GM18861 (cell line): ENCODE measurements at regions not wholly inside any gene's neighbourhood (a gene's known extent, or its start where the extent isn't known, plus 50 kb on each side); places are given as distances from the start of the nearest gene placed in this dataset.
"Not testable (repeated sequence)": the region's sequence is repeated elsewhere in the genome, so short reads cannot be mapped to it uniquely, and the experiment has no call there.

Experiments
- ATAC-seq: cut with Tn5 transposase; IDR thresholded peaks from one replicate; pipeline ENCODE4 v1.9.1; 2021; ENCODE audit not compliant: unreplicated experiment

DNA sequence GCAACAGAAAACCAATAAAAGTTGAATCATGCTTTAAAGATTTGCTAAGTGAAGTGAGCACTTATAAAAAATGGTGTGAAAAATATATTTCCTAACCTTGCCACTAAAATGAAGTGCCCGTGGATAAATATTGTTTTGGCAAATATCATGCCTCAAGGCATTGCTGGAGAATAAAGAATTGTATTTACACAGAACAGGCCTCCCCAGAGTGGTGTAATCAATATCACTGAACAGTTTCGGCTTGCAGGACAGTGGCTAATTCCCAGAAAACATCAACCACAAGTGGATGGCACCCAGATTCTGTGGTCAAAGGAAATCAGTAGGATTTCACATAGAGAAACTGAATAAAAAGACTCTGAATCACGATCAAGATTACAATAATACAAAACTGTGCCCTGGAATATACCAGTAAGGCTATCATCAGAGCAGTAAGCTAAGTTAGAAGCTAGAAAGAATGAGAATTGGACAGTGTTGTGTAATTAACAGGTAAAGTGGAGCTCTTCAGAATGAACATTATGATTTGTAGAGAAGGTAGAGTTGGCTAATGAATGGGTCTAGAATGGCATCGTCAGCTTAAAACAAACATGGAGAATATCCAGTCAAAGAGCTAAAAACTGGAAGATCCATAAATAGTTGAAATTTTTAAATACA is 1026.9 kb upstream of the ADGRB3 start:
- ATAC-seq, result no peak

DNA sequence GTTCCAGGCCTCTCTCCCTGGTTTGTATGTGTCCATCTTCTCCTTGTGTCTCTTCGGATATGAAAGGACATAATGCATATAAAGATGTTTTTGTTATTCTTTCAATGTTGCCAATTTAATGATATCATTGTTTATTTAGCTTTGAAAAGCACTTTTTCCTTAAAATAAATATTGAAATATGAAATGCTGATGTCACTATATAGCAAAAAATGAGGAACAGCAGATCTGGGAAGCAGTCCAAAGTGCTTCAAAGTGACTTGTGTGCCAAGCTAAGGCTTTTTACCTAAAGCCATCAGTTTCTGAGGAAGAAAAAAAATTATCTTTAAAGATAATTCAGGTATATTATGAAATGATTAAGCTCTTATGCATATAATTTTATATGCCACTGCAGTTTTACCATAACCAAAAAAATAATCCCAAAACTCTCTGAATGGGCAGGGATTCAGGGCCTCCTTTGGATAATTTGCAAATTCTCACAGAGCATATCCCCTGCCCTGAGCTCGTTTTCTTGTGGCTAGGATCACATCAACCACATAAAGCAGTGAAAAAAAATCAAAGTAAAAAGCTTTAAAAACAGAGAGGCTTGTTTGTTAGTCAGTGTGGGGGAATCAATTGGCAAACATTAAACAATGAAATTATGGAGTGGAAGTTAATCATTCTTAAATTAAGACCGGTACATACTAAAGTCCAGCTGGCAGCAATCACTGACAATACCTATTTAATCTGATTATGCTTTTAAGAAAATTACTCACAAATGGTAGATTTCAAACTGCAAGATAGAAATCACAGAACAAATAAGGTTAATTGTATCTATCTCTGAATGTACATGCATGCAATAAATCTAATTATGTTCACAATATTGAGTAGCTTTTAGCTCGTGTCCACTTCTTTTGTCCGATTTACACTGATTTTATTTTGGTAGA is 1027.9 kb upstream of the ADGRB3 start:
- ATAC-seq, result no peak

DNA sequence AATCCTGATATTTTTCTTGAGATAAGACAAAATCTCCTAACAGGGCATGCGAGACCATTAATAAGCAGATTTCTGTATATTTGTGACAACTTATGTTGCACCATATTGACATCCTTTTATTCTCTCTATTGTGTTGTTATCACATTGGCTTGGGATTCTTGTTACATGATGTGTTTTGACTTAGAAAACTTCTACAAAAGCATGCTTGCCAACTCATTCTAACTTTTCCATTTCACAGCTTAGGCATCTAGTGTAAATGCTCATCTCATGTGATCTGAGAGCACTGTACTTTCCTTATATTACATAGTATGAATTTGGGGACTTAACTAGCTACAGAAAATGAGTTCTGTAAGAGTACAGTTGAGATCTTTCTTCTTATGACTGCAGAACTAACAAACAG is 1040.7 kb upstream of the ADGRB3 start:
- no peak for ATAC-seq

DNA sequence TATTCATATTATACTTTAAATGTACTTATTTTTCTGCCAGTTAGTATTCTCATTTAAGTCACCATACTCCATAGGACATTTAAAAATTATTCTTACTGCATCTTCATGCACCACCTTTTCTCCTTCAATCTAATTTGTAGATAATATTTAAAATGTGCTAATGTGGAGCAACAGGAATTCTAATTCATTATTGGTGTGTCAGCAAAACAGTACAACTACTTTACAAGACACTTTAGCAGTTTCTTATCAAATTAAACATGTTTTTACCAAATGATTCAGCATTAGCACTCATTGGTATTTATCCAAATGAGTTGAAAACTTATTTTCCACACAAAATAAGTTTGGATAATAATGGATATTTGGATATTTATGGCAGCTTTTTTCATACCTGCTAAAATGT is 1041.8 kb upstream of the ADGRB3 start:
- no peak for ATAC-seq

DNA sequence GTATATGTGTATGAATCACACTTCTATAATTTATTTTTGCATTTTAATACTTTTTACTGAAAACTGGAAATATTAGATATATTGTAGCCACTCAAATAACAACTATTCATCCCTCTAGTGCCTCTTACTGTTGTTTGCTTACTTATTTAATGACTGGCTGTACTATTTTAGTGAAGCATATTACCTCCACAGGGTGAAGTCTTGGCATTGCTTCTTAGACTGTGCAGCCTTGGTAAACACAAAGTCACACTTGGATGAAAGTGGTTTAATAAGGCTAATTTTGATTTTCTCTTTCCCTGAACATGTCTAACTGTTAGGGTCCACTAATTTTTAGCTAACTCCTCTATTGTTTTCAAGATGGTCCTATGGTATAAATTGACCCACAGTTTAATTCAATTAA is 1043.2 kb upstream of the ADGRB3 start:
- ATAC-seq, result no peak

DNA sequence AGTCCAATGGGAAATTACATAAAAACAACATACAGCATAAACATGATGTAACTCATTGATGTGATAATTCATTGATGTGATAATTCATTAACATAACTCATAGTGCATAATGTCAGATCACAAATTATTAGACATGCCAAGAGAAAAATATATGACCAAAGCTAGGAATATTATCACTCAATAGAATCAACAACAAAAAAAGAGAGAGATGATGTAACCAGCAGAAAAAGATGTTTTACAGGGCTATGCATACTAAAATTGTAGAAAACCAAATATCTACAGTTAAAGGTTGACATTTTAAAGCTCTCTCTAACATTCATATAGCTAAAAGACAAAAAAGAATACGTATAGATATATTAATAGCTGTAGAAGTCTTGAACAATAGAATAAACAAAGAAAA is 1067.2 kb upstream of the ADGRB3 start:
- no peak for ATAC-seq

DNA sequence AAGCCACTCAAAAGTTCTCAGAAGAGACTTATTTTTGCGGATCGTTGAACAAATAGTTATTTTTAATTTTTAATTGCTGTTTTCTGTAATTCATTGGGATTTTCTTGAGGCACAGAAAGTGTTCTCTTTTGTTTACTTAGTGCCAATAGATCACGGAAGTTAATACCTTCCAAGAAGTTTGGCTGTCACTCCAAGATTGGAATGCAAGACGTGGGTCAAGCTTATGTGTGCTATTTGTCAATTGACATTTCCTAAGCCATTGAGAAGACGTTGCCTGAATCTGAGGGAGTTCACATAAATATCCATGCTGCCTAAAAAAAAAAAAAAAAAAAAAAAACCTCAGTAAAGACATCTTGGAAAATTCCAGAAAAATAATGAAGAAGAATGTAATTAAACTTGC is 1071.4 kb upstream of the ADGRB3 start:
- no peak for ATAC-seq

DNA sequence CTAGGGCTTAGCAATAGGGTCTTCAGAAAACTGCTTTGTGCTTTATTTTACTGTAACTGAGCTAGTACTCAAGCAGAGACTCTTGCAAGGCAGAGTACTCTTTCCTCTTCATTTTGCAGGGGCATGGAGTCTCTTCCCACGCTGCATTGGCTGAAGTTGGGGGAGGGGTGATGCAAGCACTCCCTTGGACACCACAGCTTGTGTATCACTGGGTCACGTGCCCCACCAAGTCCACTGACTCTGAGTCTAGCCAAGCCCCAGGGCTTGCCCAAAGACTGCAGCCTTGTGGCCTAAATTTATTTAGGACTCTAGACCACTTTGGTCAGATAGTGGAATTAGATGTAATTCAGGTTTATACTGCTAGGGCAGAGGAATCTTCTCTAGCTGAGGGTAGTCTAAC is 1075.0 kb upstream of the ADGRB3 start:
- no peak for ATAC-seq

DNA sequence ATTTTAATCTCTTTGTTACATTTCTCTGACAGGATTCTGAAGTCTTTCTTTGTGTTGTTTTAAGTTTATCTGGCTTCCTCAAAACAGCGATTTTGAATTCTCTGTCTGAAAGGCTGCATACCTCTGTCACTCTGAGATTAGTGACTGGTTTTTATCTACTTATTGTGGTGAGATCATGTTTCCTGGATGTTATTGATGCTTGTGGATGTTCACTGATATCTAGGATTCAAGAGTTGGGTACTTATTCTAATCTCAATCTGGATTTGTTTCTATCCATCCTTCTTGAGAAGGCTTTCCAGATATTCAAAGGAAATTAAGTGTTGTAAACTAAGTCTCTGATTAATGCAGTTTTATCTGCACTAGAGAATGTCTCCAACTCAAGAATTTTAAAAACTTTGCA is 1076.1 kb upstream of the ADGRB3 start:
- ATAC-seq, result no peak

DNA sequence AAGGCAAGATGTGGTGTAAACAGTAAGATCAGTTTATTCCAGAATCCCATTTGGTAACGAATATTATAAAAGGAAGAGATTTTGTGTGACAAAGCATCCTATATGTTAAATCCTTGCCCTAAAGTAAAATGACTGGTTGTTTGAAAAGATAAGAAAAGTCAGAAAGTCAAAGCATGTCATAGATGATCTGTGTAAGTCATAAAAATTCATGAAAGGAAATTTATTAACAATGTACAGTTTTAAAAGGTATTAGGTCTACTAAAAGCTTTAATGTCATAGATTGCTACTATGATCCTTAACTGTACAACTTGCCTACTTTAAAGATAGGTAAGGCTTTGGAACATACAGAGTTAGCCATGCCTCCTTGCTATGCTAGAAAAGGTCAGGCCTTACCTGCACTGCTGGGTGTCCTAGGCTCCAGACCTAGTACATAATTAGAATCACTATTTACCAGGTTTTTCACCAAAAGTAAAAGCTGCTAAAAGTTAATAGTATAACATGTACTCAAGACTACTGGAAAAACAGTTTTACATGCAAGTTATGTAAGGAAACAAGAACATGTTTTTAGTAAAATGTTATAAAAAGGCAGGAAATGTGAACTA is 1090.1 kb upstream of the ADGRB3 start:
- no peak for ATAC-seq

DNA sequence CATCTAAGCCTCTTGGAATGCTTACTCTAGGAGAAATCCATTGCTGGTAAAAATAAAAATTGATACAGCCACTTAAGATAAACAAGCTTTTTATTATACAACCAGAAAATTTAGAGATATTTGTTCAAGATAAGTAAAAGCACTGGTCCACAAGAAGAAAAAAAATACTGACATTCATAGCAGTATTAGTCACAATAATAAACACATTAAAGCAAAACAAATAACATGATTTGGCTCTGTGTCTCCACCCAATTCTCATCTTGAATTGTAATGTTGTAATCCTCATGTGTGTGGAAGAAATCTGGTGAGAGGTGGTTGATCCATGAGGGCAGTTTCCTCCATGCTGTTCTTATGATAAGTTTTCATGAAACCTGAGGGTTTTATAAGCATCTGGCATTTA is 1093.5 kb upstream of the ADGRB3 start:
- ATAC-seq, result no peak

DNA sequence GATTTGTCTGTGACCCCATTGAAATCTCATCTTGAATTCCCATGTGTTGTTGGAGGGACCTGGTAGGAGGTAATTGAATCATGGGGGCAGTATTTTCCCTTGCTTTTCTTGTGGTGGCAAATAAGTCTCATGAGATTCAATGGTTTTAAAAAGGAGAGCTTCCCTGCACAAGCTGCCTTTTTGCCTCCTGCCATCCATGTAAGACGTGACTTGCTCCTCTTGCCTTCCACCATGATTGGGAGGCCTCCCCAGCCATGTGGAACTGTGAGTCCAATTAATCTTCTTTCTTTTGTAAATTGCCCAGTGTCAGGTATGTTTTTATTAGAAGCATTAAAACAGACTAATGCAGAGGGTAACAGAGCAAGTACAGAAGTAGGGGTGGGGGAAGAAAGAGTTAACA is 1097.0 kb upstream of the ADGRB3 start:
- no peak for ATAC-seq

DNA sequence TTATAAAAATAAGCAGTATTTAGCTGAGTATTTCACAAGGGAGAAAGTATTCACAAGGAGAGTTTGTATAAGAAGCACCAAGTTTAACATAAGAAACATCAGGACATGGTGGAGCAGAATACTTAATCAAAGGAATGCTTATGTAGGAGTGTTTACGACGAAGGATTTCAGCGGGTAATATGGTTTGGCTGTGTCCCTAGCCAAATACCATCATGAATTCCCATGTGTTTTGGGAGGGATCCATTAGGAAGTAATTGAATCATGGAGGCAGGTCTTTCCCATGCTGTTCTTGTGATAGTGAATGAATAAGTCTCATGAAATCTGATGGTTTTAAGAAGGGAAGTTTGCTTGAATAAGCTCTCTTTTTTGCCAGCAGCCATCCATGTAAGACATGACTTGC is 1099.1 kb upstream of the ADGRB3 start:
- no peak for ATAC-seq

DNA sequence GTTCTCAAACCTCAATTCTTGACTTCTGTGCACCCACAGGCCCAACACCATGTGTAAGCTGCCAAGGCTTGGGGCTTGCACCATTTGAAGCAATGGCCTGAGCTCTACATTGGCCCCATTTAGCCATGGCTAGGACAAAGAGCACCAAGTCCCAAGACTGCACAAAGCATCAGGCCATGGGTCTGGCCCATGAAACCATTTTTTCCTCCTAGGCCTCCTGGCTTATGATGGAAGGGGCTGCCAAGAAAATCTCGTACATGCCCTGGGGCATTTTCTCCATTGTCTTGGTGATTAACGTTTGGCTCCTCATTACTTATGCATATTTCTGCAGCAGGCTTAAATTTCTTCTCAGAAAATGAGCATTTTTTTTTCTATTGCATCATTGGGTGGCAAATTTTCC is 1128.7 kb upstream of the ADGRB3 start:
- no peak for ATAC-seq

DNA sequence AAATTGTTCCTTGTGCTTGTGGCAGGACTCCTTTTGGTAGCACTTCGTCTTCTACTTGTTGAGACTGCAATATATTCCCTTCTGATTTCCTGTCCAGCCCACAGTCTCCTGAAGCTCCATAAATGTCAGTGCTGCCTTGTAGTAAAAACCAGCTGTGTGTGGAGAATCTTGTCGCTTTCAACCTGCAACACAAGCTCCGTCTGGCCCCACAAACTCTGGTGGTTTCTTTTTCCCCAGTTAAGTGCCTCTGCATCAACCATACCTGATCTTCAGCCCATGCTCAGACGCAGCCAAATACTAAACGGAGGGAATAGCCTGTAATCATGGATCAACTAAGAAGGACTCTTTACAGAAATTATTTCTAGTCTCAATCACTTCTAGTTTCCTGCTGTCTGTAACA is 1133.3 kb upstream of the ADGRB3 start:
- ATAC-seq, result no peak

DNA sequence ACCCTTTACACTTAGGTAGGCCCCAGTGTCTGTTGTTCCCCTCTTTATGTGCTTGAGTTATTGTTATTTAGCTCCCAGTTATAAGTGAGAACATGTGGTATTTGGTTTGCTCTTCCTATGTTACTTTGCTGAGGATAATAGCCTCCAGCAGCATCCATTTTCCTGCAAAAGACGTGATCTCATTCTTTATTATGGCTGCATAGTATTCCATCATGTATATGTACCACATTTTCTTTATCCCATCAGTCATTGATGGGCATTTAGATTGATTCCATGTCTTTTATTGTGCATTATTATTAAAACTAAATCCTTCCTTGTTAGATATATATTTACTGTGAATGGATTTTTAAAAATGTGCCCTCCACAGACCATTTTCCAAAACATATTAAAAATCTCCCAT is 1137.3 kb upstream of the ADGRB3 start:
- ATAC-seq, result no peak

DNA sequence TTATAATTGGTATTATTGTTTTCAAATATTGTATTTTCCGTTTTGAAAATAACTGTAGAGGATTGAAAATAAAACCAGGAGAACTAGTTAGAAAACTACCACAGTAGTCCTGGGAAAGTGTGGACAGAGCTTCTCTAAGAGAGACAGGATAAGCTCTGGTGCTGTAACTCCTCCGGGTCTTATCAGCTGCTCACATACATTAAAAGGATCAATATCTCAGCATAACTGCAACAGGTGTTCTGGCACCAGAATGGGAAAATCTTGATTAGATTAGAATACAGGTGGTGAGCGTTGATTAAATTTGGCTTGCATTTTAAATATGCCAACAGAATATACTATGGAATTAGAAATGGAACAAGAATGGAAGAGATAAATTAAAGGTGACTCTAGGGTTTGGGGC is 1138.9 kb upstream of the ADGRB3 start:
- ATAC-seq, result no peak

DNA sequence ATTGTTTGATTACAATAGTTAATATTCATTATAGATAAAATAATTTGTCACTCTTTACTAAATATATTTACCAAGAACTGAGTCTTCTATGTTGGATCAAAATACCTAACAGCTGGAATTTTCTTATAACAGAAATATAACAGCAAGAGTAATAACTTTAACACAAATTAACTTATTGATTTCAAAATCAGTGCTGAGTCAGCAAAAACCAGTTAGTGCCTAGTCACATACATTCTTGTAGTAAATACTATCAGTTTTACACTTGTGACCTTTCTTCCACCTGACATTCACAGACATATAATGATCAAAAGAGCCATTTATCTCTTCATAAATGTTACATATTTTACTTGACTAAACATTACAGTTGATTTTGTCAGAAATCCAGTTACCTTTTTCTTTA is 1141.4 kb upstream of the ADGRB3 start:
- no peak for ATAC-seq

DNA sequence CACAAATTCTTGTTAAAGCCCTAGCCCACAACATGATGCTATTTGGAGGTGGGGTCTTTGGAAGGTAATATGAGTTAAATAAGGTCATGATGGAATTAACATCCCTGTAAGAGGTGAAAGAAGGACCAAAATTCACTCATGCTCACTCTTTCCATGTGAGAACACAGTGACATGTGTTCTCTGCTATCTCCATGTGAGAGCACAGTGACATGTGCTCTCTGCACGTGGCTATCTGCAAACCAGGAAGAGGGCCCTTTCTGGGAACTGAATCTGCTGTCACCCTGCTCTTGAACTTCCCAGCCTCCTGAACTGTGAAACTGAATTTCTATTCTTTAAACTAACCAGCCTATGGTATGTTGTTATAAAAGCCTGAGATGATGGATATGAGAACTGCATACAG is 1159.4 kb upstream of the ADGRB3 start:
- ATAC-seq, result no peak

DNA sequence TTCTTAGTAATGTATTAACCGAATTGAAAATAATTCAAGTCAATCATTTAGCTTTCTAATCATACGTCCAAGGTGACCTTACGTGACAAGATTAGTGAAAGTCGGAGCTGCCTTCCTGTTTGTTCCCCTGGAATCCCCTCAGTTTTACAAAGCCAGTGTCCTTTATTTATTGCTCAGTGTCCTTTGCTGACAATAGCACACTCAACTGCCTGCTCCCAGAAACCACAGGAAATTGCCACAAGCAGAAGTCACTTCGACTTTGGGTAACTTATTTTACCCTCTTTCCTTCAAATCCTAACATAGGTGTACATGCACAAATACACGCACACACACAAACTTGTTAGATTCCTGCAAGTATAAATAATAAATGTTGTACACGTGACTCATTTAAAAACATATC is 1167.7 kb upstream of the ADGRB3 start:
- no peak for ATAC-seq

DNA sequence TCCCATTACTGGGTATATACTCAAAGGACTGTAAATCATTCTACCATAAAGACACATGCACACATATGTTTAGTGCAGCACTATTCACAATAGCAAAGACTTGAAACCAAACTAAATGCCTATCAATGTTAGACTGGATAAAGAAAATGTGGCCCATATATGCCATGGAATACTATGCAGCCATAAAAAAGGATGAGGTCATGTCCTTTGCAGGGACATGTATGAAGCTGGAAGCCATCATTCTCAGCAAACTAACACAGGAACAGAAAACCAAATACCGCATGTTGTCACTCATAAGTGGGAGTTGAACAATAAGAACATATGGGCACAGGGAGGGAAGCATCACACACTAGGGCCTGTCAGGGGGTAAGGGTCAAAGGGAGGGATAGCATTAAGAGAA is 1172.4 kb upstream of the ADGRB3 start:
- ATAC-seq, result not testable (repeated sequence)

DNA sequence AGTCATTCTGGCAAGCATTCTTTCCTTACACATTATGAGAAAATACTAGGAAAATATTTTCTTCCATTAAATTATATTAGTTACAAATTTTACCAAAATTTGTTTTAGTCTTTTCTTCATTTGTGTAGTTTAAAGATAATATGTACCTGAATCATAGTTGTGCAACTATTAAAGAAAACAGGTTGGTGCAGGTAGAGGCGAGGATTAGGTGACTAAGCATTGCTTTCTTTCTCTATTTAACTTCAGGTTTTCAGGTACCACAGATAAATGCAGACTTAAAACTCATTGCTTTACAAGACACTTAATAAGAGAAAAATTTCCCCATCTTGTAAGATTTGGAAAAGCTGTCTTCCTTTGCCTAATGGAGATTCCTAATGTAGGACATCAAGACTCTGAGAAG is 1175.5 kb upstream of the ADGRB3 start:
- no peak for ATAC-seq
